ENCODE measurements at regions not wholly inside any gene's neighbourhood (a gene's known extent, or its start where the extent isn't known, plus 50 kb on each side); places are given as distances from the start of the nearest gene placed in this dataset.

DNA sequence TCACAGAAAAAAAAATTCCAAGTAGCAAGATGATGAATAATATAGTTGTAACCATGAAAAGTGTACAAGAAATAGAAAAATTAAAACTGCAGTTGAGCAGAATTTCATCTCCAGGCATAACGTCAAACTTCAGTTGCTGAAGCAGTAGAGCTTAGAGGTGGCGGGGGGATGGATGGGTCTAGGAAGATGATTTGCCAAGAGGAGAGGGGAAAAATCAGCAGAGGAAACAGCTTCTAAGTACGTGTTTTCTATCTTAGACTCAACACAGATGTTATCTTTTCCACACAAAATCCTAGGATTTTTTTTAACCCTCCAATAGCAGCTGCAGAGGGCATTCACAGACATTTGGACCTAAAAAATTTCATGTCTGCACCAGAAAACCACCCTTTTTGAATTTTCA lies 136.0 kb downstream of the OPN5 start:
- no peaks in the 10 kb centered on the region for H3K36me3 ChIP-seq
- intact Hi-C loops (cut with micrococcal nuclease), result no loop called here
- TF ChIP-seq CTCF (IDR thresholded peaks at IDR 0.05; ENCODE audit: borderline replicate concordance), result no peak
- DNase-seq, result no peak
- H3K27ac ChIP-seq (replicated peaks), result no peak overlapping the region
- H3K4me3 ChIP-seq, result no peak overlapping the region
- H3K27me3 ChIP-seq (ENCODE audit: low read depth), result no peaks in the 10 kb centered on the region
- no peaks in the 10 kb centered on the region for H3K9me3 ChIP-seq (replicated peaks)
- H3K4me1 ChIP-seq, result no peaks in the 10 kb centered on the region

- Histone ChIP-seq H3K27me3 (ENCODE audit: low read depth) (no peaks in the 10 kb centered on the region), H3K4me3 (no peak overlapping the region), H3K36me3 (no peaks in the 10 kb centered on the region), H3K4me1 (no peaks in the 10 kb centered on the region), H3K27ac (replicated peaks) (no peak overlapping the region), H3K9me3 (replicated peaks) (no peaks in the 10 kb centered on the region)
- no peak for TF ChIP-seq CTCF (IDR thresholded peaks at IDR 0.05; ENCODE audit: borderline replicate concordance)
- DNase-seq, result no peak
- intact Hi-C loops (cut with micrococcal nuclease), result no loop called here
Measured at GRCh38 chr6:47917202-47917601, 135.4 kb downstream of the OPN5 start.

GRCh38 chr6:47915017-47915416 lies 133.2 kb downstream of the OPN5 start:
- Histone ChIP-seq H3K4me3 (no peak overlapping the region), H3K27me3 (ENCODE audit: low read depth) (no peaks in the 10 kb centered on the region), H3K9me3 (replicated peaks) (no peaks in the 10 kb centered on the region), H3K27ac (replicated peaks) (no peak overlapping the region), H3K4me1 (no peaks in the 10 kb centered on the region), H3K36me3 (no peaks in the 10 kb centered on the region)
- DNase-seq, result no peak
- TF ChIP-seq CTCF (IDR thresholded peaks at IDR 0.05; ENCODE audit: borderline replicate concordance), result no peak
- intact Hi-C loops (cut with micrococcal nuclease), result no loop called here

- Histone ChIP-seq H3K27ac (replicated peaks) (no peak overlapping the region), H3K4me3 (no peak overlapping the region), H3K4me1 (no peaks in the 10 kb centered on the region), H3K9me3 (replicated peaks) (no peaks in the 10 kb centered on the region), H3K27me3 (ENCODE audit: low read depth) (no peaks in the 10 kb centered on the region), H3K36me3 (no peaks in the 10 kb centered on the region)
- no peak for DNase-seq
- TF ChIP-seq CTCF (IDR thresholded peaks at IDR 0.05; ENCODE audit: borderline replicate concordance), result no peak
- intact Hi-C loops (cut with micrococcal nuclease), result no loop called here
Measured at GRCh38 chr6:47908271-47908670, 126.4 kb downstream of the OPN5 start.

DNA sequence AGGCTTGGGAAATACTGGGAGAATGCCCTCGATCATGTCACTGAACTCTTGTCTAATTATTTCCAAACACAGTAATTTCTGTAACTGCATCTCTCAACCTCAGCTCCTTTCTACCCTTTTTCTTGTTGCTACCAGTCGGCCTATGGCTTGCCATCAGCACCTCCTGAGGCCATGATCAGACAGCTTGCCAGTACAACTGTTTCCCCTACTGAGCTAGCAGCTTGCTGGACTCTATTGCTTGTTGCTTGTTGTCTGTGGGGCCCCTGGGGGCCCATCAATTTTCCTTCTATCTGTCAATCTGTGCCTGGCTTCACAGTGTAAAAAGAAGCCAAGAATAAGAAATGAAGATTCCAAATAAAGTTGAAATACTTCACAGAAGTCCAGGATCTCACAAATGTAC lies 123.9 kb downstream of the OPN5 start:
- no peak overlapping the region for H3K4me3 ChIP-seq
- no peak for TF ChIP-seq CTCF (IDR thresholded peaks at IDR 0.05; ENCODE audit: borderline replicate concordance)
- H3K4me1 ChIP-seq, result no peaks in the 10 kb centered on the region
- no peak overlapping the region for H3K27ac ChIP-seq (replicated peaks)
- H3K27me3 ChIP-seq (ENCODE audit: low read depth), result no peaks in the 10 kb centered on the region
- intact Hi-C loops (cut with micrococcal nuclease), result no loop called here
- DNase-seq, result no peak
- H3K9me3 ChIP-seq (replicated peaks), result no peaks in the 10 kb centered on the region
- no peaks in the 10 kb centered on the region for H3K36me3 ChIP-seq

- Histone ChIP-seq H3K9me3 (replicated peaks) (peaks cover 4% of the 10 kb centered on the region), H3K36me3 (no peaks in the 10 kb centered on the region), H3K27me3 (ENCODE audit: low read depth) (no peaks in the 10 kb centered on the region), H3K27ac (replicated peaks) (no peak overlapping the region), H3K4me1 (no peaks in the 10 kb centered on the region), H3K4me3 (no peak overlapping the region)
- intact Hi-C loops (cut with micrococcal nuclease), result no loop called here
- no peak for TF ChIP-seq CTCF (IDR thresholded peaks at IDR 0.05; ENCODE audit: borderline replicate concordance)
- DNase-seq, result no peak
Measured at GRCh38 chr6:47897247-47897646, 115.4 kb downstream of the OPN5 start.
